ENCODE measurements at regions not wholly inside any gene's neighbourhood (a gene's known extent, or its start where the extent isn't known, plus 50 kb on each side); places are given as distances from the start of the nearest gene placed in this dataset.

- H3K36me3 ChIP-seq (ENCODE audit: low read depth), result no peaks in the 10 kb centered on the region
- peaks cover 5% of the 10 kb centered on the region for H3K27me3 ChIP-seq (ENCODE audit: insufficient read depth, poor library complexity, severe bottlenecking)
- DNase-seq (ENCODE audit: low spot score) (no peak), ATAC-seq (ENCODE audit: low read depth) (no peak)
- no peak overlapping the region for H3K4me3 ChIP-seq (ENCODE audit: severe bottlenecking)
- H3K9me3 ChIP-seq (ENCODE audit: severe bottlenecking), result no peaks in the 10 kb centered on the region
- no peak for TF ChIP-seq CTCF (IDR thresholded peaks at IDR 0.05; ENCODE audit: poor library complexity, severe bottlenecking)
- no peak overlapping the region for H3K27ac ChIP-seq (ENCODE audit: poor library complexity, severe bottlenecking)
- H3K4me1 ChIP-seq (ENCODE audit: insufficient read depth, poor library complexity, severe bottlenecking), result no peaks in the 10 kb centered on the region
These were observed 136.9 kb upstream of the EEF2KMT start for GRCh38 chr16:5234295-5235050.

DNA sequence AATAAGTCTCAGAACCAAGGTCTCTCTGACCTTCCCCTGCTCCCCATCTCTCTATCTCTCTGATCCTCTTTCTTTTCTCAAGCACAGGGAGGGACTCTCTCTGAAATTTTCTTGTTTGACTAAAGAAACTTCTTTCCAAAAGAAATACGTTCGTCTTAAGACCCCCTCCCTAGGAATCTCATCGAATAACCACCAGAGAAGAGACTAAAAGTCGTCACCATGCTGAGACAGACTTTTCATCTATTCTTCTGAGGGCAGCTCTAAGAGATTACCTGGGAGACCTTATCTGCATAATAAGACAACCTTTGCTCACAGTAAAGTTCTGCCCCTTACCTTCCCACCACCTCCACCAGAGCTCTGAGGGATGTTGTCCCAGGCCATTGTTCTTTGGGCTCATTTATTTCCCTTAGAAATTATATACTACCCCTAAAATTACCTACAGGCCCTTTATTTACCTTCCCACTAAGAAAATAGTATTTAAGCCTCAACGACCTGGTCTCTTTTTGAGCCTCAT is 133.7 kb upstream of the EEF2KMT start:
- ATAC-seq (ENCODE audit: low read depth), result no peak
- no peaks in the 10 kb centered on the region for H3K4me1 ChIP-seq (ENCODE audit: insufficient read depth, poor library complexity, severe bottlenecking)

GRCh38 chr16:5228369-5228768 is 130.8 kb upstream of the EEF2KMT start:
- DNase-seq (ENCODE audit: low spot score) (no peak), ATAC-seq (ENCODE audit: low read depth) (no peak)
- Histone ChIP-seq H3K4me3 (ENCODE audit: severe bottlenecking) (no peak overlapping the region), H3K27ac (ENCODE audit: poor library complexity, severe bottlenecking) (no peak overlapping the region), H3K4me1 (ENCODE audit: insufficient read depth, poor library complexity, severe bottlenecking) (no peaks in the 10 kb centered on the region), H3K36me3 (ENCODE audit: low read depth) (no peaks in the 10 kb centered on the region), H3K9me3 (ENCODE audit: severe bottlenecking) (no peaks in the 10 kb centered on the region), H3K27me3 (ENCODE audit: insufficient read depth, poor library complexity, severe bottlenecking) (peaks cover 5% of the 10 kb centered on the region)
- TF ChIP-seq CTCF (IDR thresholded peaks at IDR 0.05; ENCODE audit: poor library complexity, severe bottlenecking), result no peak

More for the DNA sequence above, 133.7 kb upstream of the EEF2KMT start:
- Histone ChIP-seq H3K36me3 (ENCODE audit: low read depth) (no peaks in the 10 kb centered on the region), H3K27ac (ENCODE audit: poor library complexity, severe bottlenecking) (no peak overlapping the region), H3K9me3 (ENCODE audit: severe bottlenecking) (no peaks in the 10 kb centered on the region), H3K4me3 (ENCODE audit: severe bottlenecking) (no peak overlapping the region), H3K27me3 (ENCODE audit: insufficient read depth, poor library complexity, severe bottlenecking) (peaks cover 5% of the 10 kb centered on the region)
- TF ChIP-seq CTCF (IDR thresholded peaks at IDR 0.05; ENCODE audit: poor library complexity, severe bottlenecking), result no peak
- no peak for DNase-seq (ENCODE audit: low spot score)

- Histone ChIP-seq H3K27ac (ENCODE audit: poor library complexity, severe bottlenecking) (no peak overlapping the region), H3K4me1 (ENCODE audit: insufficient read depth, poor library complexity, severe bottlenecking) (no peaks in the 10 kb centered on the region), H3K9me3 (ENCODE audit: severe bottlenecking) (no peaks in the 10 kb centered on the region), H3K4me3 (ENCODE audit: severe bottlenecking) (no peak overlapping the region), H3K27me3 (ENCODE audit: insufficient read depth, poor library complexity, severe bottlenecking) (peaks cover 3% of the 10 kb centered on the region), H3K36me3 (ENCODE audit: low read depth) (no peaks in the 10 kb centered on the region)
- no peak for TF ChIP-seq CTCF (IDR thresholded peaks at IDR 0.05; ENCODE audit: poor library complexity, severe bottlenecking)
- no peak for DNase-seq (ENCODE audit: low spot score)
- no peak for ATAC-seq (ENCODE audit: low read depth)
These were observed 128.5 kb upstream of the EEF2KMT start for GRCh38 chr16:5225931-5226655.
